ENCODE measurements at regions not wholly inside any gene's neighbourhood (a gene's known extent, or its start where the extent isn't known, plus 50 kb on each side); places are given as distances from the start of the nearest gene placed in this dataset.

DNA sequence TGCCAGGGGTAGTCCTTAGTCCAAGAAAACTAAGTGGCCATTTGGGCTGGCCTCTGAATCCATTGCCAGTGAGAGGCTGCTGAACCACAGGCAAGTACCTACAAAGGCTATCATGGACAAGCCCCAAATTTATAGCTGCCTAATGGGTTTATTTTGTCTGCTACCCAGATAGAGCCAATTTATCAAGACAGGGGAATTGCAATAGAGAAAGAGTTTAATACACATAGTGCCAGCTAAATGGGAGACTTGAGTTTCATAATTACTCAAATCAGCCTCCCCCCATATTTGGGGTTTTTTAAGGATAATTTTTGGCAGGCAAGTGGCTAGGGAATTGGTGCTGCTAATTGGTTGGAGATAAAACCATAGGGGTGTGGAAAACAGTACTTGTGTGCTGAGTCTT, 73.1 kb upstream of the BMP2K start:
- no peaks in the 10 kb centered on the region for H3K9me3 ChIP-seq (ENCODE audit: control insufficient read depth, low read depth, low read length)
- H3K9me3 Mint-ChIP-seq, result peaks cover 8 to 13% of the 10 kb centered on the region in 2 experiments; a peak in 3 of 5 replicates
- H4K91ac ChIP-seq (ENCODE audit: insufficient read length, low read depth, low read length), result no peak overlapping the region
- H4K5ac ChIP-seq (ENCODE audit: insufficient read length, low read depth, low read length), result no peak overlapping the region
- no peak overlapping the region for H4K8ac ChIP-seq (replicated peaks; ENCODE audit: insufficient read length, low read depth, low read length)
- no peaks in the 10 kb centered on the region for H3K23me2 ChIP-seq (ENCODE audit: insufficient read length, low read depth, low read length, poor library complexity, severe bottlenecking)
- no peak overlapping the region for H3K9ac ChIP-seq (ENCODE audit: extremely low read depth, insufficient read length, low read length)
- no peak overlapping the region for H3K27ac ChIP-seq (ENCODE audit: insufficient read length, low read depth, low read length)
- no peaks in the 10 kb centered on the region for H4K20me1 ChIP-seq (ENCODE audit: control insufficient read depth, insufficient read depth, insufficient read length)
- H3K4me2 ChIP-seq (ENCODE audit: insufficient read depth, insufficient read length, low read length), result no peak overlapping the region
- no peak overlapping the region for H2BK5ac ChIP-seq (ENCODE audit: insufficient read length, low read length)
- no peaks in the 10 kb centered on the region for H3K79me1 ChIP-seq (ENCODE audit: insufficient read depth, low read depth, low read length, poor library complexity, severe bottlenecking)
- H3K4me1 Mint-ChIP-seq, result peaks cover 32 to 34% of the 10 kb centered on the region in 2 experiments
- no peak overlapping the region for H2AFZ ChIP-seq (ENCODE audit: low read length)
- H3K23ac ChIP-seq (ENCODE audit: insufficient read length, low read depth, low read length), result no peak overlapping the region
- no peak overlapping the region for H3K14ac ChIP-seq (ENCODE audit: insufficient read depth, low read length)
- H2BK12ac ChIP-seq (ENCODE audit: insufficient read length, low read depth, low read length), result no peak overlapping the region
- no peak overlapping the region for H3K4ac ChIP-seq (ENCODE audit: low read depth, low read length)
- no peak overlapping the region for H3K56ac ChIP-seq (ENCODE audit: insufficient read length, low read depth, low read length)
- H3K79me2 ChIP-seq (ENCODE audit: insufficient read depth, low read length), result no peaks in the 10 kb centered on the region
- no peak overlapping the region for H3T11ph ChIP-seq (ENCODE audit: low read length)
- H3K27me3 Mint-ChIP-seq (ENCODE audit: low read depth), result no peaks in the 10 kb centered on the region; the same call in none of the 2 replicates
- H2AK5ac ChIP-seq (ENCODE audit: insufficient read length, low read length), result no peak overlapping the region
- H2BK120ac ChIP-seq (ENCODE audit: low read depth, low read length, poor library complexity, severe bottlenecking), result no peak overlapping the region
- H3K18ac ChIP-seq (ENCODE audit: insufficient read length, low read depth, low read length), result no peak overlapping the region
- H2BK20ac ChIP-seq (ENCODE audit: low read depth, low read length, poor library complexity, severe bottlenecking), result no peak overlapping the region
- no peaks in the 10 kb centered on the region for H3K27me3 ChIP-seq (ENCODE audit: insufficient read depth, low read length)
- H2BK15ac ChIP-seq (ENCODE audit: low read depth, low read length), result no peak overlapping the region
- no peak overlapping the region for H3K27ac Mint-ChIP-seq
- no peak overlapping the region for H3K4me3 Mint-ChIP-seq
- no peaks in the 10 kb centered on the region; a peak in 1 of 7 replicates for H3K36me3 Mint-ChIP-seq (ENCODE audit: insufficient read depth in 1 of 3, low read depth in 3 of 3)
- TF ChIP-seq, protein P1, sequence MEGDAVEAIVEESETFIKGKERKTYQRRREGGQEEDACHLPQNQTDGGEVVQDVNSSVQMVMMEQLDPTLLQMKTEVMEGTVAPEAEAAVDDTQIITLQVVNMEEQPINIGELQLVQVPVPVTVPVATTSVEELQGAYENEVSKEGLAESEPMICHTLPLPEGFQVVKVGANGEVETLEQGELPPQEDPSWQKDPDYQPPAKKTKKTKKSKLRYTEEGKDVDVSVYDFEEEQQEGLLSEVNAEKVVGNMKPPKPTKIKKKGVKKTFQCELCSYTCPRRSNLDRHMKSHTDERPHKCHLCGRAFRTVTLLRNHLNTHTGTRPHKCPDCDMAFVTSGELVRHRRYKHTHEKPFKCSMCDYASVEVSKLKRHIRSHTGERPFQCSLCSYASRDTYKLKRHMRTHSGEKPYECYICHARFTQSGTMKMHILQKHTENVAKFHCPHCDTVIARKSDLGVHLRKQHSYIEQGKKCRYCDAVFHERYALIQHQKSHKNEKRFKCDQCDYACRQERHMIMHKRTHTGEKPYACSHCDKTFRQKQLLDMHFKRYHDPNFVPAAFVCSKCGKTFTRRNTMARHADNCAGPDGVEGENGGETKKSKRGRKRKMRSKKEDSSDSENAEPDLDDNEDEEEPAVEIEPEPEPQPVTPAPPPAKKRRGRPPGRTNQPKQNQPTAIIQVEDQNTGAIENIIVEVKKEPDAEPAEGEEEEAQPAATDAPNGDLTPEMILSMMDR (conservative IDR thresholded peaks at IDR 0.05), result no peak
- peaks cover 7% of the 10 kb centered on the region; the same call in 1 of the 2 replicates for H3K4me1 ChIP-seq (ENCODE audit: insufficient read depth, low read length)
- DNase-seq, result no peak
